Kasumi-1 (cell line): ENCODE measurements at regions not wholly inside any gene's neighbourhood (a gene's known extent, or its start where the extent isn't known, plus 50 kb on each side); places are given as distances from the start of the nearest gene placed in this dataset.
"Not testable (repeated sequence)": the region's sequence is repeated elsewhere in the genome, so short reads cannot be mapped to it uniquely, and the experiment has no call there.

Experiments used
- DNase-seq, 2 experiments: peaks; one replicate each; lab custom pipeline; 2025; lab: John Stamatoyannopoulos, UW

DNA sequence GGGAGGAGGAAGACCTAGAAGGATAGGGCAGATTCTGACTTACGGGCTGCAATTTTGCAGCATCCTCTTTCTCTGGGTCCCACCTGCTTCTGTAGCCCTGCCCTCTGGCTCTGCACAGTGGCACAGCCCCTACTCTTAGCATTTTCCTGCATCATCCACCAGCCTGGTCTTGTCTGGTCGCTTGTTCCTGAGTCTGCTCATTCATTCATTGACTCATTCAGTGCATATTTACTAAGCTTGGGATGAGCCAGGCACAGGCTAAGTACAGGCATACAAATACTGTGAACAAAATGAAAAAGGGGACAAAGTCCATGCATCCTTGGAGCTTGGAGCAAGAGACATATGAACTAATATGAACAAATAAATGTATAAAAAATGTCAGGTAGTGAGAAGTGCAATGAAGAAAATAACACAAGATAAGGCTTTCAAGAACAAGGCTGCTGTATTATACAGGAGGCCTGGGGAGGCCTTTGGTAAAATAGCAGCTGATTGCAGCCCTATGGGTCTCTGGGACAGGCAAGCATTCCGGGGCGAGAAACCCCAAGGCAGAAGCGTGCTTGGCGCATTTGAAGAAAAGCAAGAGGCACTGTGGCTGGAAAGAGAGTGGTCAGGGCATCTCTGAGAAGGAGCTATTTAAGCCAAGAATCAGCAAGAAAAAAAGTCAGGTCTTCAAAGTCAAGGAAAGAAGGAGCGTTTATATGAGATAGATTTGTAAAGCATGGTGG is 108.0 kb upstream of the ALX4 start:
- no peak for DNase-seq

DNA sequence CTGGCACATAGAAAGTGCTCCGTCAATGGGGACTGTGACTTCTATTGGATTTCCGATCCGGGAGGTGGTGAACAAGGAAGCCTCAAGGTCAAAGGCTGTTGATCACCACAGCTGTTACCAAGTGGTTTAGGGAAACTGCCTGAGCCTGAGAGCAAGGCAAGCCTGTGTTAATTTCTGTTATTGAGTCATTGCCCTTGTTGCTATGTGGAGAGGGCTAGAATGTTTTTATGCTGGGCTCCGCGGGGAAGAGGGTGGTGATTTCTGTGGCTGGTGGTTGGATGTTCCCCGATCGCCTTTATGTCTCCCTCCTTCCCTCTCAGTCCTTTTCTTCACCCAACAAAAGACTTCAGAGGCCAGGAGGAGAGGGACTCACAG is 108.5 kb upstream of the ALX4 start:
- DNase-seq = no peak

DNA sequence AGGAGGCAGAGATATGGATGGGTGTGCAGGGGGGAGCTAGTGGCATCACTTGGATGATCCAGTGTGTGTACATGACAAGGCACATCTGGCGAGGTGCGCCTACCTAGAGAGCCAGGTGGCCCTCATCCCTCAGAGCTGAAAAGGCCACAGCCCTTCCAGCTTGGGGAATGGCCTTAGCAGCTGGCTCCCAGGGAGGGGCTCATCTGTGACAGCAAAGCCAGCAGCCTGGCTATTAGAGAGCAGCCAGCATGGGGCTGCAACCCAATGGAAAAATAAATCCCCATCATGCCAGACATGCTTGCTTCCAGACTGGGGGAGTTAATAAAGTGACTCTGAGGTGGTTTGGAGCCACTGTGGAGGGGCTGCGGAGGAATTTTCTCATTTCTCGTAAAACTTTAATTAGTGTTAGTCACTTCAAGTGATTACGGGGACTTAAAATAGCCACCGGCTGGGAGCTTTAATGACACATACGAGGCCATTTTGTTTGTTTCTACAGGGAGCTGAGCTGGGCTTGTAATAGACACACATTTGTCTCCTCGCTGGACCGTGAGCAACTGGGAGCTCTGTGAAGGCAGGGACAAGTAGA is 111.2 kb upstream of the ALX4 start:
- no peak for DNase-seq

DNA sequence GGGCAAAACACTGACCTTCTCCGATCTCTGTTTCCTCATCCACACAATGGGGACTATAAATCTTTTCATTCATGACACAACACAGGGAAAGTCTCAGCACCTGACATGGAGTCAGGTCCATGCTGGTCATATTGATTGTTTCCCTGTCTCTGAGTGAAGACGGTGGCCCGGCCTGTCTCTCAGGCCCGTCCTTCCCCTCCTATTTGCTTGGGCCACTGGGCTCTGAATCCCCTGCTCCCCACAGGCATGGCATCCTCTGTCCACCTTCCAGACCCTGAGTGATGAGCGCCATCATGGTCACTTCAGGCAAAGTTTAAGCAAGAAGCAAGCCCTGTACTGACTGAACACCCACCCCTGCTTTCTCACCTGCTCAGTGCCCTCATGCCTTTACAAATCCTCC is 113.3 kb upstream of the ALX4 start:
- DNase-seq = no peak

DNA sequence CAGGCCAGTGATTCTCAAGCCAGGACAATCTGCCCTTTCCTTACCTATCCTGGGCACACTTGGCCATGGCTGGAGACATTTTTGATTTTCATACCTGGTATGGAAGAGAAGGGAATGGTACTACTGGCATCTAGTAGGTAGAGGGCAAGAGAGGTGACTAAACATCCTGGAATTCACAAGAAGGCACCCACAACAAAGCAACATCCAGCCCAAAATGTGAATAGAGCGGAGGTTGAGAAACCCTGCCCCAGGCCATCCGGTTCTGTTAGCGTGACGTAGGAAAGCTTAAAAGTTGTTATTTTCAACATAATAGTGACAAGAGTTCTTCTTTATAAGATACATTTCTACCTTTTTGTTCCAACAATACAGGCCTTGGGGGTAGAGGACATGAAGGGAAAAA is 114.9 kb upstream of the ALX4 start:
- DNase-seq = no peak

DNA sequence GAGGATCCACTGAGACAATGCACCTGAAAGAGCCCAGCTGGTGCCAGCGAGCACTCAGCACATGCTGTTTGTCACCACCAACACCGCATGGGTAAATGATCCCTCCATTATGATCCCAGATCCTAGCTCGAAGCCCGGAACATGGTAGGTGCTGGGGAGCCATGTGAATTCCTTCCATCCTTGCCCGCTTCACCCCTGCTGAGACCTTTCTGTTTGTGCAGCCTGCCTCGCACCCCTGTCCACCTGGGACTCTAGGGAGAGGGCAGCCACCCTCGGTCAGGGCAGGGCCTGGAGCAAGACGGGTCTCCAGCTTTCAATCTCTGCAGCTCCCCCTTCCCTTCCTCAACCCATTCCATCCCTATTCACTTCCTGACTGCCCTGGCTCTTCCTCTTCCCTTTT is 116.2 kb upstream of the ALX4 start:
- no peak for DNase-seq

DNA sequence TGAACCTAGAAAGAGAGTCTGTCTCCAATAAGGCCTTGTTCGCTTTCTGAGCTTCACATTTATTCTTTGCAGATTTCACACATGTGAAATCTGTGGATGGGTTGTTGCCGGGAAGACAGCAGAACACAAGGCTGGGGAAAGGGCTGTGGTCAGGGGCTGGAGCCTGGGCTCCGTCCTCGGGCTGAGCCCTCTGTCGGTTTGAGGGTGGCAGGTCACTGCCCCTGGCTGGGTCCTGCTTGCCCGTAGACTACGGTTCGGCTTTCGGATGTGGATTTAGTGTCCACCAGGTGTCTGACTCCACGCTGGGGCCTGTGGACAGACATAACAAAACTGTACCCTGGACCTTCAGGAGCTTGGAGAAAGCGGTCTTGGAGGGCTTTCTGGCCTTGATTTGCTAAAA is 117.0 kb upstream of the ALX4 start:
- DNase-seq = no peak

DNA sequence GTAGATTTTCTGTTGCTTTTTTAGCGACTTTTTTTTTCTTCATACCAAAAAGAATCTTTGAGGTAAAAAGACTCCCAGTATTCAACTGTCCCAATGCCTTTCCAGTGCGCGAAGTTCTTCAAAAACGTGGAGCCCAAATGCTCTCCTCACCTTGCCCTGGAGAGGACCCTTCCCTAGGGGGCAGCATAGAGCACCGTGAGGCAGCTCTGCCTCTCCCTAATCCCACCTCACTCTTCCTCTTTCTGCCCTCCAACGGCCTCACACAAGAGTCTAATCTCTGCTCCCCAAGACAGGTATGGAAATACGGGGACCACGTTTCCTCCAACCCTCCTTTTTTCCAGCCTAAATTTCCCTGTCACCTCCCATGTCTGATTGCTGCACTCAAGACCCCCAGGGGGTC is 117.5 kb upstream of the ALX4 start:
- DNase-seq = peak; percentile 4 to 21

DNA sequence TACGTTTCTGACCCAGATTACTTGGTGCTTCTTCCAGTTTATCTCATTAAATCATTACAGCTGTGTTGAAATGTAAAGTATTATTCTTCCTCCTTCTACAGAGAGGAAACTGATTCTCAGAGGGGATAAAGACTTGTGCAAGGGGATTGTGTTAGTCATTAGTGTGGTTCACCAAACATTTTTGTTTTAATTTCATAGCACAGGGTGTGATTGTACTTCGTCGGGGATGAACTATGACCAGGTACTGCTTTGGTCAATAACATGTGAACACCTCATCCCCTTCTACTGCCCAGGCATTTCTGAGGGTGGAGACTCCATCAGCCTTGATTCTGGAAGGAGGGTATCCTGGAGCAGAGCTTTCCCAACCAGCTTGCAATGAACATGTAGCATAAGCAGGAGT is 120.2 kb upstream of the ALX4 start:
- no peak for DNase-seq

DNA sequence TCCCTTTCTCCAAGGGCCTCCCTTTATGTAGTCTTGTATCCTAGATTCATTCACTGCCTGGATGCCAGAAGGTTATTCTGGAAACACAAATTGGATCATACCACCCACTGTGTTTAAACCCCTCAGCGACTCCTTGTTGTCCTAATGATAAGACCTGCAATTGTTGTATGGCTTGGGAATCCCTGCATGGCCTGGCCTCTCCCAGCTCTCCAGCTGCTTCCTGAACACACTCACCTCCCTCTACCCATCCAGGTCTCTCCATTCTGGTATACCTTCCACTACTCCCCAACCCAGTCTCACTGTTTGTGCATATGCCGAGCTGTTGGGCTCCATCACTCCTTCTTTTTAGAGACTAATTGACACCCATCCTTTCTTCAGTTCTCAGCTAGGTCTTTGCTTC is 124.3 kb upstream of the ALX4 start:
- DNase-seq = no peak

DNA sequence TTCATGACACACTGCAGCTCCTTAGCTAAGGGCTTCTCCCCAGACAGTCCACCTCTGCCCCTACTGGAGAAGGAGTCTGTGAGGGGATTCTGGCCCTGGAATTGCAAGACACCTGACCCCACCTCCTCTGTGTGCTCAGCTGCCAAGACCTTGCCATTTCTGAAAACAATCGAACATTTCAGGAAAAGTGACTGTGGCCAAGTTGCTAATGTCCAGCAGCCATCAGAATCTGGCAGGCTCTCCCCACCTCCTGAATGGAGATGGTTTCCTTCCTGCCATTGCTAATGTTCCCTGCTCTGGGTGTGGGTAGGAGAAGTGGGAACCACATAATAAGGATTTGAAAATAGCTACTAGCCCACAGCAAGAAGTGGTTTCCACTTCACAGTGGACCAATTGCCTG is 127.2 kb upstream of the ALX4 start:
- no peak for DNase-seq

DNA sequence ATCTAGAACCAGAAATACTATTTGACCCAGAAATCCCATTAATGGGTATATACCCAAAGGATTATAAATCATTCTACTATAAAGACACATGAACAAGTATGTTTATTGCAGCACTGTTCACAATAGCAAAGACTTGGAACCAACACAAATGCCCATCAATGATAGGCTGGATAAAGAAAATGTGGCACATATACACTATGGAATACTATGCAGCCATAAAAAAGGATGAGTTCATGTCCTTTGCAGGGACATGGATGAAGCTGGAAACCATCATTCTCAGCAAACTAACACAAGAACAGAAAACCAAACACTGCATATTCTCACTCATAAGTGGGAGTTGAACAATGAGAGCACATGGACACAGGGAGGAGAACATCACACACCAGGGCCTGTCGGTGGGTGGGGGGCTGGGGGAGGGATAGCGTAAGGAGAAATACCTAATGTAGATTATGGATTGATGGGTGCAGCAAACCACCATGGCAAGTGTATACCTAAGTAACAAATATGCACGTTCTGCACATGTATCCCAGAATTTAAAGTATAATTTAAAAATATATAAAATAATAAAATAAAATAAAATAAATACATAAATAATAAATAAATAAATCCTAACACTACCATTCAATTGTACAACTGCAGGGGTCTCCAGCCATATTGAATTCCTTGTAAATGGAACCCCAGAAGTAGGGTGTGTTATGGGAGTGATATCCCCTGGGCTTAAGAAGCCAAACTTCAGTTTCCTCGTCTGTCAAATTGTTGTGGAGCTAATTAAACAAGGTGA is 122.4 kb upstream of the CD82 start:
- not testable (repeated sequence) for DNase-seq

DNA sequence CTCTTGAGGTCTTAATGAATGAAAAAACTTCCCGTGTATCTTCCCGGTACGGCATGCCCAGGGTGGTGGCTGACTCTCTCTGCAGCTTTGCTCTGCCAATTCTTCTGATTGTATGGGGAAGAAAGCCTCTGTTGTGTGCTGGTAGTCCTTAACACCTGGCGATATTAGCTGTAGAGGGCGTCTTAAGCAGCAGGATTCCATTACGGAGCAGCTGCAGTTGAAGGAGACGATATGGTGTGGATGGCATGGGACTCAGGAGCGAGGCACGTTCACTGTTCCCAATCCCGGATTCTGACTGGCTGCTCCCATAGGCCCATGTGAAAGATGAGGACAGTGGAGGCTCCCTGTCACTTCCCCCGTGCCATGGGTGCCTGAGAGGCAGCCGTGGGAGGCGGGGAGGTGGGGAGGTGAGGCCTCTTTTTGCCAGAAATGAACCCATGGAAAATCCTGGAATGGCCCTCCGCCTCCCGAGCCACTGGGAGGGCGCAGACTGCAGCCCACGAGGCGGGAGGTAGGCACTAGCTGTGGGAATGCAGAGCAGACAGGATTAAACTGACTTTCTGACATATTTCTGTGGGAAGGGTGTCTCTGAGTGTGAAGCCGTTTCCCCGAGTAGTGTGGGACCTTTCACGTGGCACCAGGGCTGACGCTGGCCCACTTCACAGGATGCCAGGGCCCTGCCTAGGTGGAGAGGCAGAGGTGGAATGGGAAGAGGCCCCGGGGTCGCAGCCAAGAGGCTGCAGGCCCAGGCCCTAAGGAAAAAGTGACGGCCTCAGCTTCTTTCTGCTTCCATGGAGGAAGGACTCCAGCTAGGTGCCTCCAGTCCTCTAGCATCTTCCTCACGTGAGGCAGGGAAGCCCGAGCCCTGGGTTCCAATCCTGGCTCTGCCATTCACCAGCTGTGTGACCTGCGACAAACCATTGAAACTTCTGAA is 121.4 kb upstream of the CD82 start:
- no peak for DNase-seq

DNA sequence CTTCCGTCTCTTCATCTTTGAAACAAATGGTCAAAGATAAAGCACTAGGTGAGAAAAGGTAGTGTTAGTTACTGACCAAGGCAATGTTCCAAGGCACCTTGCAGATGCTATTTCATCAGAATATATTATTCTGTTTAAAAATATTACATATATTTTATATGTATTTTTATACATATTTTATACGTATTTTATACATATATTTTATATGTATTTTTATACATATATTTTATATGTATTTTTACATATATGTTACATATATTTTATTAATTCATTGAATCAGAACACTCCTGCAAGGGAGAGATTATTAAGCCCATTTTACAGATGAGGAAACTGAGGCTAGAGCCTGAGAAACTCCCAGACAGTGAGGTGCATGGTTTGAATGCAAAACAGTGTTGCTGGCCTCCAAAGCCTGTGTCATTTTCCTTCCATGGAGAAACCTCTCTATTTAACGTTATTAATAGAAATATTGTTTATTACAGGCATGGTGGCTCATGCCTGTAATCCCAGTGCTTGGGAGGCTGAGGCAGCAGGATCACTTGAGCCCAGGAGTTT is 120.6 kb upstream of the CD82 start:
- DNase-seq = no peak

DNA sequence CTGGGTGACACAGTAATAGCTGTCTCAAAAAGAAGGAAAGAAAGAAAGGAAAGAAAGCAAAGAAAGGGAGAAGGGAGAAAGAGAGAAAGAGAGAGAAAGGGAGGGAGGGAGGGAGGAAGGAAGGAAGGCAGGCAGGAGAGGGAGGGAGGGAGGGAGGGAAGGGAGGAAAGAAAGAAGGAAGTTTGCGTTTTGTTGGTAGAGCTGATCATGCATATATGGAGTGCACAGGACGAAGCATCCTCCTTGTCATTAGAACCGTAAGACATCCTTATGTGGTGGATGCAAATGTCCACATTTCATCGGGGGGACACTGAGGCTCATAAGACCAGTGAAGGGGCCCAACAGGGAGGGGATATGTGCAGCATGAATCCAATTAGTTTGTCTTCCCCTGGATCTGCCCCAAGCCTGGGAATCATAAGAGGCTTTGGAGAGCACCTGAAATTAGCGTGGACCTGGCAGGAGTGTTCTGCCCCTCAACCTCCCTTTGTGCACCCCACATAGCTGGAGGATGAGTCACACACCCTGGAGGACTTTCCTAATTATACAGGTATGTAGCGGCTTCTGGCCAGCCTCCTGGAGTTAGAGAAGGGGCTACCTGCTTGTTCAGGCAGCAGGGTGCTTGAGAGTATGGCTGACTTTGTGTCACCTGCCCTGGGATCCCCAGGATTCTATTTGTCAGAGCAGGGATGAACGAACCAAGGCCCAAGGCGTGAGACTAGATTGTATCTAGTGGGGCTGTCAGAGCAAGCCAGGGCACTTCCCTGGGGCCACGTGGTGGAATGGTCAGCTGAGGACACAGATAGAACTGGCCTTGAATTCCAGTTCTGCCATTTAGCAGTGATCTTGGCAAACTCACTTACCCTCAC is 119.7 kb upstream of the CD82 start:
- no peak for DNase-seq

DNA sequence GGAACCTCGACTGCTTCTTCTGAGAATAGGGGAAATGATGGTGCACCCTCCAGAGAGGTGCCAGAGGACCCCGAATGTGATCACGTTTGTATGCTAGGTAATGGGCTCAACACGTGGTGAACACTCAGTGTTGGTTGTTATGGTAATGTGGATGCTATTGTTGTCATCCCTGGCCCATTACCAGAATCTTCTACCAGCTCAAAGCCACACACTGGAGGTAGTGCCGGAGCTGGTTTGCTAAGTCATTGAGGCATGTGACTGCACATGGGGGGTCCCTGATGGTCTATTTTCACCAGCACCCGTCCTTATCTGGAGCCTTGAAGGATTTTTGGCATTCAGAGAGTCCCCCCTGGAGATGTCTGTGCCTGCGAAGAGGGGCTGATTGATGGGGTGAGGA is 119.1 kb upstream of the CD82 start:
- no peak for DNase-seq

DNA sequence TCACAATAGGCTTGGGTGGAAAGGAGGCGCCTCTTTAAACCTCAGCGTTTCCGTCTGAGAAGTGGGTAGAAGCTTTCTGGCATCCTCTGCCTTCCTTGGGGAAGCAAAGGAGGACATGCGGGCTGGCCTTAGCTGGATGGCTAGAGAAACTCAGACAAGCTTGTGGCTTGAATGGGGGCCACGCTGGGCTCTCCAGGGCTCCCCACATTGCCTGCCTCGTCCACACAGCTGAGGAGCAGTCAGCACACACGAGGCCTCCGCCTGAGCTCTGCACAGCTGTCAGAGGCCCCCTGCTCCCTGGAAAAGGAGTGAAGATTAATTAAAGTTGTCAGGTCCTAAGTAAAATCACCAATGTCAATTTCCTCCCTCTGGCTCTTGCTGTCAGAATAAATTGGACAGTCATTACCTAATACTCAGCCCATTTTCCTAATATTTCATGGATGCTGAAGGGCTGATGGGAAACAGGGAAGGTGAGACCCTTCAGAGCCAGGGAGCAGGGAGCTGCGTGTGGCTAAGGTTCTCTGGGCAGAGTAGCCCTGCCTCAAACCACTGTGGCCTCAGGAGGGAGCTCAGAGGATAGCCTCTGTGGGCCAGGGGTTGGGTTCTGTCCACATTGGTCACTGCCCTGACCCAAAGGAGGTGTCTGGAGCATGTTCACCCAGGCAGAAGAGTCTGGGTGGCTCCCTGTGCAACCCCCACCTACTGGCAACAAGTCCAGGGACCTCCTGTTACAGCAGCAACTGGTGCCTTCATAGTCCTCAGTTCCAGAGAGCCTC is 118.3 kb upstream of the CD82 start:
- no peak for DNase-seq

DNA sequence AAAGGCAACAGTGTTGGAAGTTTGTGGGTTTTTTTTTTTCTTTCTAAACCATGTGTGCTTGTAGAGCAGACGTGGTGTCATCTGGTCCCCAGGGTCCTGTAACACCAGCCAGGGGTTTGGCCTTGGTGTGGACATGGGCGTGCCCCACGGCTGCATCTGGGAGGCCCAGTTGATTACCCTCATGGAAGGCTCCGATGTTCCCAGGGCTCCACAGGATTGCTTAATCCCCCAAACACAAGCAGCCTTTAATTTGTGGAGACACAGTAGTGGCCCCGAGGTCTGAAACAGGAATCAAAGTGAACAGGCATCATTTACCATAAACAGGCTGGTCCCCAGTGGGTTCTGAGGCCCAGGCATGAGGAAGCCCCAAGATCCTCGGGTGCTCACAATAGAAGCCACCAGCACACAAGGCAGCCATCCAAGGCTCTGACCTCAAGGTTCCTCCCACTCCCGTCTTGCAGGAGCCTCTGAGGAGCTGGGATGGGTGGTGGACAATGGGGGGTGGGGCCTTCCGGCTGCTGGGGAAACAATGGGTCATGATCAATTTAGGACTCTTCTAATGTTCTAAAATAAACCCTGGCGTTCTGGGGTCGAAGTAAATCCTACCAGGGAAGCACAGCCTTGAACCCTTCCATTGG is 115.0 kb upstream of the CD82 start:
- no peak for DNase-seq

DNA sequence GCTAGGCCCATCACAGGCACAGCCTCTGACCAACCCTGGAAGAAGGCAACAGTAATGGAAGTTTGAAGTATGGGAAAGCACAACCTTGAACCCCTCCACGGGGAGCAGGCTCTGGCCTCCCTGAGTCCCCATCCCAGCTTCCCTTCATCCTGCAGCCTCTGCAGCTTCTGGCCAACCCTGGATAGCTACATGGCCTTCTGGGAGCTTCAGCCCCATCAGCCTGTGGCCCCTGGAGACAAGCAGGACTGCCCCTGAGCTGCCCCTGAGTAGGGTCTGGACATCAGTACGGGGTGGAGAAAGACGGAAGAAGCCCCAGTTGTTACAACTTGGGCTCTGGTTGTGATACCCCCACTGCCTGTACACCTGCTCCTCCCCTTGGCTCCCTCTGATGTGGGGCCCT is 113.8 kb upstream of the CD82 start:
- DNase-seq = no peak
